Loucy (cell line): ENCODE measurements at regions not wholly inside any gene's neighbourhood (a gene's known extent, or its start where the extent isn't known, plus 50 kb on each side); places are given as distances from the start of the nearest gene placed in this dataset.
A peak's percentile ranks its signal among the peaks of the same experiment; 100 is the strongest.

ENCODE experiments used
- H2AFZ ChIP-seq: fragments of 200-600 bp; sonication (generic); 2 replicates; pipeline ENCODE4 v1.6.0; 2016; ENCODE audit warnings: antibody characterized with exemption, mild to moderate bottlenecking, low read length, moderate library complexity
- H3F3A ChIP-seq: fragments of 200-600 bp; 2 replicates; pipeline ENCODE4 v1.6.0; 2016; ENCODE audit warnings: antibody characterized with exemption, low read depth, mild to moderate bottlenecking
- H3K27me3 ChIP-seq: fragments of 200-600 bp; sonication (generic); 2 replicates; pipeline ENCODE4 v1.6.1; 2014; ENCODE audit warnings: low read length, mild to moderate bottlenecking; ENCODE audit not compliant: insufficient read depth, poor library complexity, severe bottlenecking
- H3K36me3 ChIP-seq: fragments of 200-600 bp; sonication (generic); 2 replicates; pipeline ENCODE4 v1.6.1; 2016; ENCODE audit warnings: low read length; ENCODE audit not compliant: insufficient read depth
- H3K4me1 ChIP-seq: fragments of 200-600 bp; sonication (generic); 2 replicates; pipeline ENCODE4 v1.5.1; 2014; ENCODE audit warnings: low read length, mild to moderate bottlenecking; ENCODE audit not compliant: insufficient read depth, poor library complexity, severe bottlenecking
- H3K4me2 ChIP-seq: fragments of 200-600 bp; sonication (generic); 2 replicates; pipeline ENCODE4 v1.6.0; 2014; ENCODE audit warnings: antibody characterized with exemption, low read length, low read depth, mild to moderate bottlenecking; ENCODE audit not compliant: poor library complexity, severe bottlenecking
- H3K4me3 ChIP-seq: fragments of 200-600 bp; sonication (generic); 2 replicates; pipeline ENCODE4 v1.5.1; 2014; ENCODE audit warnings: low read length, mild to moderate bottlenecking, mixed read lengths; ENCODE audit not compliant: poor library complexity, severe bottlenecking
- H3K79me2 ChIP-seq: fragments of 200-600 bp; sonication (generic); 2 replicates; pipeline ENCODE4 v1.6.1; 2014; ENCODE audit warnings: low read length; ENCODE audit not compliant: insufficient read depth
- H3K9ac ChIP-seq: fragments of 200-600 bp; sonication (generic); 2 replicates; pipeline ENCODE4 v1.6.0; 2014; ENCODE audit warnings: mild to moderate bottlenecking, low read depth, low read length, moderate library complexity; ENCODE audit not compliant: poor library complexity, severe bottlenecking
- H3K9me2 ChIP-seq: fragments of 200-600 bp; sonication (generic); replicated peaks from 2 replicates; pipeline ENCODE4 v1.6.1; 2016; ENCODE audit warnings: low read depth, low read length, mixed read lengths
- H3K9me3 ChIP-seq: fragments of 200-600 bp; sonication (generic); 2 replicates; pipeline ENCODE4 v1.6.1; 2014; ENCODE audit warnings: mild to moderate bottlenecking, antibody characterized with exemption, low read length, low read depth; ENCODE audit not compliant: insufficient read depth
- H4K20me1 ChIP-seq: fragments of 200-600 bp; sonication (generic); 2 replicates; pipeline ENCODE4 v1.6.0; 2014; ENCODE audit warnings: antibody characterized with exemption, low read length, mild to moderate bottlenecking; ENCODE audit not compliant: insufficient read depth, poor library complexity, severe bottlenecking
- CTCF ChIP-seq: fragments of 200-600 bp; sonication (generic); conservative IDR thresholded peaks from 2 replicates; pipeline ENCODE4 v1.5.1; 2014; ENCODE audit warnings: mild to moderate bottlenecking, antibody characterized with exemption, low read length
- EZH2phosphoT487 ChIP-seq: fragments of 200-600 bp; IDR thresholded peaks from 2 replicates; pipeline ENCODE4 v1.6.1; 2018; ENCODE audit warnings: antibody characterized with exemption, mild to moderate bottlenecking, moderate library complexity, borderline replicate concordance

GRCh38 chr18:44495151-44495550 lies 185.5 kb upstream of the SETBP1 start:
- Histone ChIP-seq H3K9me3 (no peaks in the 10 kb centered on the region), H3K4me1 (no peaks in the 10 kb centered on the region), H3K27me3 (no peaks in the 10 kb centered on the region), H3F3A (no peaks in the 10 kb centered on the region), H3K9me2 (no peaks in the 10 kb centered on the region), H3K36me3 (no peaks in the 10 kb centered on the region), H3K9ac (no peak overlapping the region), H3K79me2 (no peaks in the 10 kb centered on the region), H2AFZ (no peak overlapping the region), H3K4me3 (no peak overlapping the region), H4K20me1 (no peaks in the 10 kb centered on the region), H3K4me2 (no peak overlapping the region)
- TF ChIP-seq EZH2phosphoT487 (no peak), CTCF (no peak)

GRCh38 chr18:44497311-44497710 lies 183.4 kb upstream of the SETBP1 start:
- no peak overlapping the region for H3K9ac ChIP-seq
- H2AFZ ChIP-seq: no peak overlapping the region
- H3K9me3 ChIP-seq: no peaks in the 10 kb centered on the region
- no peak overlapping the region for H3K4me3 ChIP-seq
- H3K27me3 ChIP-seq: no peaks in the 10 kb centered on the region
- no peak for TF ChIP-seq EZH2phosphoT487
- TF ChIP-seq CTCF: no peak
- H3K9me2 ChIP-seq: no peaks in the 10 kb centered on the region
- H3K36me3 ChIP-seq: no peaks in the 10 kb centered on the region
- H4K20me1 ChIP-seq: no peaks in the 10 kb centered on the region
- no peak overlapping the region for H3K4me2 ChIP-seq
- H3K79me2 ChIP-seq: no peaks in the 10 kb centered on the region
- H3K4me1 ChIP-seq: peaks cover 12% of the 10 kb centered on the region
- no peaks in the 10 kb centered on the region for H3F3A ChIP-seq

DNA sequence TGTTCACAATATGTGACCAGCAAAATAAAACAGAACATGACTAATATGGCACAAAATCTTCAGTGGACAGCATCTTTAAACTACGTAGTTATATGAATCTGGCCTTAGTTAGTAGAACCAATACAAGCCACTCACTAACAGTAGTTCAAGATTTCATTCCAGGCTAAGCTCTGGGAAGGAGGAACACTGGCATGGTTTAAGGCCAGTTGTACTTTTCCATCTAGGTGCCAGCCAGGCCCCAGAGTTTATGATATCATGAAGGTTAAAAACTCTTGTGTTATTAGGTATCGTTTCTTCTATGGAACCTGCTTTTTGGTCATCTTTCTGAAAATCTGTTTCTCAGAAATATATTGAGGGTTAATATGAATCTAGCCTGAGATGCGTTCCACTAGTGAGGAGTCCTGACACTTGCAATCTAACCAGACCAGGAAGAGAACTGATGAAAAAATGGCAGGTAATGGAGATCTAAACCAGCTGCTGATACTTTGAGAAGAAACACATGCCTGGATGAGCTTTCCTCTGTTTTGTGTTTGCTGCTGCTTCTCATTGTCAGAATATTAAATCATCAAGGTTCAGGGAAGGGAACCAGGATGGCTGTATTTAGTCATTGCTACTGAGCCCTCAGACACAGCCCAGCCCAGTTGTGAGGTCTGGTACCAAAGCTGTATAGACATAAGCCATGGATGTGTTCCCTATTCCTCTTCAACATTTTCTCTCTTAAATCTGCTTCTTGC lies 182.8 kb upstream of the SETBP1 start:
- H3K4me1 ChIP-seq: peaks cover 17% of the 10 kb centered on the region
- no peak overlapping the region for H3K4me2 ChIP-seq
- H3K27me3 ChIP-seq: no peaks in the 10 kb centered on the region
- no peaks in the 10 kb centered on the region for H3K9me2 ChIP-seq
- H2AFZ ChIP-seq: 0 out of 2 replicates have a peak overlapping the region, but pooled peaks have one; percentile 6
- no peaks in the 10 kb centered on the region for H3K9me3 ChIP-seq
- H3F3A ChIP-seq: no peaks in the 10 kb centered on the region
- no peaks in the 10 kb centered on the region for H3K79me2 ChIP-seq
- no peak overlapping the region for H3K4me3 ChIP-seq
- TF ChIP-seq EZH2phosphoT487 (no peak), CTCF (no peak)
- no peaks in the 10 kb centered on the region for H3K36me3 ChIP-seq
- H3K9ac ChIP-seq: no peak overlapping the region
- H4K20me1 ChIP-seq: no peaks in the 10 kb centered on the region
